SK-N-SH (cell line): ENCODE measurements at regions not wholly inside any gene's neighbourhood (a gene's known extent, or its start where the extent isn't known, plus 50 kb on each side); places are given as distances from the start of the nearest gene placed in this dataset.

ENCODE experiments used
- CTCF ChIA-PET: fragments of 300-600, 350-600 bp; formaldehyde crosslinking; extraction: SDS; loops from one replicate; lab custom pipeline; 2021; lab: Yijun Ruan, JAX
- POLR2A ChIA-PET: fragments of 350-600 bp; sonication (Branson Sonifier 250); formaldehyde crosslinking; extraction: SDS; loops from one replicate; lab custom pipeline; 2020; ENCODE audit warnings: antibody characterized with exemption, inconsistent platforms; lab: Yijun Ruan, JAX
- DNase-seq: peaks from one replicate; pipeline ENCODE4 v3.0.0; 2012
- H2AFZ ChIP-seq: fragments of 200-600 bp; sonication (generic); 2 replicates; pipeline ENCODE4 v1.8.1; 2016; ENCODE audit warnings: antibody characterized with exemption, mild to moderate bottlenecking, low read depth
- H3F3A ChIP-seq: fragments of 200-600 bp; sonication (generic); replicated peaks from 2 replicates; pipeline ENCODE3; 2016; ENCODE audit warnings: antibody characterized with exemption, mild to moderate bottlenecking; ENCODE audit not compliant: insufficient read depth
- H3K27ac ChIP-seq, 2 experiments: fragments of 200-500 bp in 1 of 2; fragments of 200-600 bp in 1 of 2; sonication (Bioruptor generic) in 1 of 2; sonication (generic), shearing (Covaris generic) in 1 of 2; 2 replicates each; pipeline versions ENCODE4 v1.5.1 to v1.6.1; 2014 to 2016; ENCODE audit warnings: low read depth in 2 of 2, inconsistent platforms in 1 of 2, low read length in 1 of 2, mild to moderate bottlenecking in 1 of 2, mixed read lengths in 1 of 2
- H3K27me3 ChIP-seq: fragments of 200-600 bp; sonication (generic), shearing (Covaris generic); 2 replicates; pipeline ENCODE4 v1.6.1; 2016; ENCODE audit warnings: mixed run types; ENCODE audit not compliant: insufficient read depth
- H3K36me3 ChIP-seq, 2 experiments: fragments of 200-500 bp in 1 of 2; fragments of 200-600 bp in 1 of 2; sonication (Bioruptor generic) in 1 of 2; sonication (generic) in 1 of 2; replicated peaks in 1 of 2; 2 replicates each; pipeline versions ENCODE3 to v1.5.1; 2014 to 2016; ENCODE audit warnings: low read length in 1 of 2, mild to moderate bottlenecking in 1 of 2; ENCODE audit not compliant: insufficient read depth in 2 of 2, control insufficient read depth in 1 of 2
- H3K4me1 ChIP-seq, 2 experiments: fragments of 200-500 bp in 1 of 2; fragments of 200-600 bp in 1 of 2; sonication (Bioruptor generic) in 1 of 2; sonication (generic), shearing (Covaris generic) in 1 of 2; 2 replicates each; pipeline versions ENCODE4 v1.5.1 to v1.6.1; 2014 to 2016; ENCODE audit warnings: low read depth in 1 of 2, low read length in 1 of 2, mixed run types in 1 of 2; ENCODE audit not compliant: insufficient read depth in 2 of 2, control insufficient read depth in 1 of 2
- H3K4me2 ChIP-seq: fragments of 200-600 bp; sonication (generic), shearing (Covaris generic); 2 replicates; pipeline ENCODE4 v1.6.1; 2017; ENCODE audit warnings: mixed run types
- H3K4me3 ChIP-seq, 2 experiments: fragments of 200-500 bp in 1 of 2; fragments of 200-600 bp in 1 of 2; sonication (Bioruptor generic) in 1 of 2; sonication (generic), shearing (Covaris generic) in 1 of 2; 2 replicates each; pipeline versions ENCODE4 v1.5.1 to v1.8.1; 2014 to 2016; ENCODE audit warnings: low read depth in 2 of 2, inconsistent platforms in 1 of 2, low read length in 1 of 2, mild to moderate bottlenecking in 1 of 2, mixed read lengths in 1 of 2, moderate library complexity in 1 of 2
- H3K79me2 ChIP-seq: fragments of 200-600 bp; sonication (generic); 2 replicates; pipeline ENCODE4 v1.8.1; 2017; ENCODE audit warnings: mild to moderate bottlenecking; ENCODE audit not compliant: insufficient read depth
- H3K9ac ChIP-seq: fragments of 200-600 bp; sonication (generic); 2 replicates; pipeline ENCODE4 v1.6.1; 2017; ENCODE audit warnings: mixed run types
- H3K9me2 ChIP-seq: fragments of 200-600 bp; sonication (generic); 2 replicates; pipeline ENCODE4 v1.6.1; 2017; ENCODE audit warnings: mixed run types
- H3K9me3 ChIP-seq: fragments of 200-600 bp; sonication (generic); 2 replicates; pipeline ENCODE4 v1.6.1; 2017; ENCODE audit warnings: mixed run types, mild to moderate bottlenecking, moderate library complexity
- H4K20me1 ChIP-seq: fragments of 200-600 bp; sonication (generic); 2 replicates; pipeline ENCODE4 v1.6.1; 2017; ENCODE audit warnings: mild to moderate bottlenecking, mixed run types; ENCODE audit not compliant: insufficient read depth
- CHD2 ChIP-seq: fragments of 150-350 bp; IDR thresholded peaks from 2 replicates; pipeline ENCODE4 v1.6.1; 2018; ENCODE audit warnings: low read length; ENCODE audit not compliant: partially characterized antibody
- CTCF ChIP-seq: fragments of 200-600 bp; sonication (generic); IDR thresholded peaks from 2 replicates; pipeline ENCODE4 v1.6.1; 2017; ENCODE audit warnings: antibody characterized with exemption, mild to moderate bottlenecking, moderate library complexity
- ELF1 ChIP-seq: IDR thresholded peaks from 2 replicates; pipeline ENCODE4 v1.4.0; 2012
- EP300 ChIP-seq, 2 experiments: IDR thresholded peaks; 2 replicates each; pipeline versions ENCODE4 v1.4.0 to v1.6.1; 2012; ENCODE audit warnings: borderline replicate concordance in 1 of 2, low read depth in 1 of 2, low read length in 1 of 2
- EZH2phosphoT487 ChIP-seq: fragments of 200-600 bp; sonication (generic); IDR thresholded peaks from 2 replicates; pipeline ENCODE4 v1.6.1; 2017; ENCODE audit warnings: low read depth, mixed run types, mild to moderate bottlenecking, antibody characterized with exemption, moderate library complexity, borderline replicate concordance
- FOSL2 ChIP-seq: IDR thresholded peaks from 2 replicates; pipeline ENCODE4 v1.4.0; 2012; ENCODE audit warnings: low read depth, mild to moderate bottlenecking, moderate library complexity, borderline replicate concordance
- FOXM1 ChIP-seq: IDR thresholded peaks from 2 replicates; pipeline ENCODE4 v1.4.0; 2012; ENCODE audit warnings: low read depth, mild to moderate bottlenecking
- GABPA ChIP-seq: IDR thresholded peaks from 2 replicates; pipeline ENCODE4 v1.4.0; 2012; ENCODE audit warnings: low read depth, mild to moderate bottlenecking
- IRF3 ChIP-seq: fragments of 150-350 bp; IDR thresholded peaks from 2 replicates; pipeline ENCODE4 v1.6.1; 2016; ENCODE audit warnings: mild to moderate bottlenecking, low read depth, low read length
- JUND ChIP-seq: IDR thresholded peaks from 2 replicates; pipeline ENCODE4 v1.4.0; 2012
- MEF2A ChIP-seq: IDR thresholded peaks from 2 replicates; pipeline ENCODE4 v1.4.0; 2012; ENCODE audit warnings: low read depth, borderline replicate concordance
- NFIC ChIP-seq: IDR thresholded peaks from 2 replicates; pipeline ENCODE4 v1.4.0; 2012; ENCODE audit warnings: borderline replicate concordance
- NRF1 ChIP-seq: IDR thresholded peaks from 2 replicates; pipeline ENCODE4 v1.6.1; 2012; ENCODE audit warnings: low read depth, mild to moderate bottlenecking, low read length
- RAD21 ChIP-seq: IDR thresholded peaks from 2 replicates; pipeline ENCODE4 v1.6.1; 2012; ENCODE audit warnings: mild to moderate bottlenecking, low read length
- REST ChIP-seq: IDR thresholded peaks from 2 replicates; pipeline ENCODE4 v1.6.1; 2012; ENCODE audit warnings: mild to moderate bottlenecking, low read depth, low read length, moderate library complexity
- SIN3A ChIP-seq: IDR thresholded peaks from 2 replicates; pipeline ENCODE4 v1.6.1; 2012; ENCODE audit warnings: low read depth, mild to moderate bottlenecking, low read length, moderate library complexity, borderline replicate concordance
- TCF12 ChIP-seq: IDR thresholded peaks from 2 replicates; pipeline ENCODE4 v1.4.0; 2012
- USF1 ChIP-seq: IDR thresholded peaks from 2 replicates; pipeline ENCODE4 v1.4.0; 2012; ENCODE audit warnings: low read depth, borderline replicate concordance
- YY1 ChIP-seq: IDR thresholded peaks from 2 replicates; pipeline ENCODE4 v1.4.0; 2012; ENCODE audit warnings: low read depth, mild to moderate bottlenecking
- WGBS: methylation state at CpG from one replicate; pipeline ENCODE4 v1.1.6; 2017; ENCODE audit warnings: low lambda C conversion rate; 5-methylcytosine and 5-hydroxymethylcytosine counted together

- WGBS: 37% methylated on average over 8 of the region's 35 CpGs
- Histone ChIP-seq H2AFZ (no peak overlapping the region), H3K9ac (no peak overlapping the region), H3K27ac (no peak overlapping the region), H3K4me3 (no peak overlapping the region), H4K20me1 (no peaks in the 10 kb centered on the region), H3K9me2 (no peaks in the 10 kb centered on the region), H3K4me1 (peaks cover 0 to 4% of the 10 kb centered on the region in 2 experiments; a peak in 1 of 4 replicates), H3K36me3 (no peaks in the 10 kb centered on the region), H3F3A (no peaks in the 10 kb centered on the region), H3K9me3 (no peaks in the 10 kb centered on the region), H3K79me2 (no peaks in the 10 kb centered on the region), H3K27me3 (no peaks in the 10 kb centered on the region; the same call in 1 of the 2 replicates), H3K4me2 (no peak overlapping the region)
- TF ChIP-seq GABPA (no peak), CHD2 (no peak), EZH2phosphoT487 (no peak), EP300 (IDR thresholded peaks at IDR 0.05; ENCODE audit: borderline replicate concordance in 1 of 2, low read depth in 1 of 2, low read length in 1 of 2) (no peak), NFIC (no peak), NRF1 (no peak)
- ChIA-PET CTCF (no interaction called here), POLR2A (no interaction called here)
- no peak for DNase-seq
Observed at GRCh38 chr22:48707763-48708557, 1119.7 kb downstream of the BRD1 start.

- Histone ChIP-seq H3K27me3 (no peaks in the 10 kb centered on the region; the same call in 1 of the 2 replicates), H3K27ac (no peak overlapping the region), H3K4me3 (no peak overlapping the region), H3F3A (no peaks in the 10 kb centered on the region), H4K20me1 (no peaks in the 10 kb centered on the region), H3K36me3 (no peaks in the 10 kb centered on the region), H3K4me1 (peaks cover 0 to 4% of the 10 kb centered on the region in 2 experiments; a peak in 1 of 4 replicates), H3K4me2 (no peak overlapping the region), H3K9me2 (no peaks in the 10 kb centered on the region), H3K9ac (no peak overlapping the region), H3K79me2 (no peaks in the 10 kb centered on the region), H3K9me3 (no peaks in the 10 kb centered on the region), H2AFZ (no peak overlapping the region)
- CTCF ChIA-PET: no interaction called here
- no peak for DNase-seq
- WGBS: 26% methylated on average over 6 of the region's 15 CpGs
- POLR2A ChIA-PET: no interaction called here
- TF ChIP-seq GABPA (no peak), USF1 (no peak), RAD21 (no peak), FOSL2 (no peak), FOXM1 (no peak), CTCF (no peak), JUND (no peak), NRF1 (no peak), SIN3A (no peak), ELF1 (no peak), IRF3 (no peak), REST (no peak), MEF2A (no peak), EZH2phosphoT487 (no peak), YY1 (no peak), TCF12 (no peak), EP300 (IDR thresholded peaks at IDR 0.05; ENCODE audit: borderline replicate concordance in 1 of 2, low read depth in 1 of 2, low read length in 1 of 2) (no peak)
Observed at GRCh38 chr22:48706934-48707762, 1120.5 kb downstream of the BRD1 start.
